ENCODE measurements at regions not wholly inside any gene's neighbourhood (a gene's known extent, or its start where the extent isn't known, plus 50 kb on each side); places are given as distances from the start of the nearest gene placed in this dataset.

DNA sequence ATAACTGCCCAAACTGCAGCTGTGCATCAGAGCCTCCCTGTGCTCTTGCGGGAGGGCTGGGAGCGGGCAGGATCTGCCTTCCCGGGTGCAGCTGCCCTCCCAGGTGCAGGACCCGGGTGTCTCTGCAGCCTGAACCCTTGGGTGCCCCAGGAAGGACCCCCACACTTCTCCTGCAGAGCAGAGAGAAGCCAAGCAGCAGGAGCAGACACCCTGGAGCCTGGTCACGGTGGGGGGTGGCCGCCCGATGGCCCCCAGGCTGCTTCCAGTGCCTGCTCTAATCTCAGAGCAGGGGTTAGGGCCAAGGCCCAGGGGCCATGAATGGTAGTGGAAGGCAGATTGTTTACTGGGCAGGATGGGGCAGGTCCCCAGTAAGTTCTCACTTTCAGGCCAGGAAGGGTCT lies 83.0 kb downstream of the RHOU start:
- no peaks in the 10 kb centered on the region for H3K27me3 ChIP-seq (ENCODE audit: insufficient read depth, low read depth, severe bottlenecking)

DNA sequence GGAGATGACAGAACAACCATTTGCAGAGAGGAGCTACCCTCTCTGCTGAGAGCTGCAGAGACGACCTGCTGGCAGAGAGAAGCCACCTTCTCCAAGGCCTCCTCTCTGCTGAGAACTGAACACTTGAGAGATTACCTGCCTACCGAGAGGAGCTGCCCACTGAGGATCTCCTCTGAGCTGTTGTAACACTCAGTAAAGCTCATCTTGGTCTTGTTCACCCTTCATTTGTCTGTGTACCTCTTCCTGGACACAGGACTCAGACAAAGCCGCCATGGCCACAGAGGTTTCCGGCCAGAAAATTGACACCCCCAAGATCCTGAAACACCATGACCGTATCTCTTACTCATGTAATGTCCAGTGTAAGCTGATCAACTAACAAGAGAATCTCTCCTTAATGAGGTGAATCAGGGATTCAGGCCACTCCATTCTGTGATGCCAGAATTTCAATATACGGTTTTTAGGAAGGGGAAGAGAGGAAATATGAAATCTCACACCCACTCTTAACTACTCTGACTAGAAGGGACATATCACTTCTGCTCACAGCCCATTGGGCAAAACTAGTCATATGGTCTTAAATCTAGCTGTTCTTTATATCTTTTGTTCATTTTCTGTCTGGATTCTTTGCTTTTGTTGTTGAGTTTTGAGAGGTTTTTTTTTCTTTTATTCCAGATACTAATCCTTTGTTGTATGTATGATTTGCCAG lies 83.8 kb downstream of the RHOU start:
- DNase-seq, result no peak
- no peak overlapping the region for H3K27ac ChIP-seq
- no peaks in the 10 kb centered on the region for H3K9me3 ChIP-seq (ENCODE audit: severe bottlenecking)
- H3K27me3 ChIP-seq (ENCODE audit: insufficient read depth, low read depth, severe bottlenecking), result no peaks in the 10 kb centered on the region
- no peak overlapping the region for H3K4me3 ChIP-seq (ENCODE audit: low read depth, low read length)
- TF ChIP-seq, protein P1, sequence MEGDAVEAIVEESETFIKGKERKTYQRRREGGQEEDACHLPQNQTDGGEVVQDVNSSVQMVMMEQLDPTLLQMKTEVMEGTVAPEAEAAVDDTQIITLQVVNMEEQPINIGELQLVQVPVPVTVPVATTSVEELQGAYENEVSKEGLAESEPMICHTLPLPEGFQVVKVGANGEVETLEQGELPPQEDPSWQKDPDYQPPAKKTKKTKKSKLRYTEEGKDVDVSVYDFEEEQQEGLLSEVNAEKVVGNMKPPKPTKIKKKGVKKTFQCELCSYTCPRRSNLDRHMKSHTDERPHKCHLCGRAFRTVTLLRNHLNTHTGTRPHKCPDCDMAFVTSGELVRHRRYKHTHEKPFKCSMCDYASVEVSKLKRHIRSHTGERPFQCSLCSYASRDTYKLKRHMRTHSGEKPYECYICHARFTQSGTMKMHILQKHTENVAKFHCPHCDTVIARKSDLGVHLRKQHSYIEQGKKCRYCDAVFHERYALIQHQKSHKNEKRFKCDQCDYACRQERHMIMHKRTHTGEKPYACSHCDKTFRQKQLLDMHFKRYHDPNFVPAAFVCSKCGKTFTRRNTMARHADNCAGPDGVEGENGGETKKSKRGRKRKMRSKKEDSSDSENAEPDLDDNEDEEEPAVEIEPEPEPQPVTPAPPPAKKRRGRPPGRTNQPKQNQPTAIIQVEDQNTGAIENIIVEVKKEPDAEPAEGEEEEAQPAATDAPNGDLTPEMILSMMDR (IDR thresholded peaks at IDR 0.05; ENCODE audit: low read depth, low read length), result no peak
- H3K36me3 ChIP-seq, result no peaks in the 10 kb centered on the region

More for the DNA sequence above, 83.0 kb downstream of the RHOU start:
- no peak overlapping the region for H3K4me3 ChIP-seq (ENCODE audit: low read depth, low read length)
- TF ChIP-seq, protein P1 (IDR thresholded peaks at IDR 0.05; ENCODE audit: low read depth, low read length), result no peak
- no peaks in the 10 kb centered on the region for H3K9me3 ChIP-seq (ENCODE audit: severe bottlenecking)
- H3K36me3 ChIP-seq, result no peaks in the 10 kb centered on the region
- no peak for DNase-seq
- no peak overlapping the region for H3K27ac ChIP-seq

DNA sequence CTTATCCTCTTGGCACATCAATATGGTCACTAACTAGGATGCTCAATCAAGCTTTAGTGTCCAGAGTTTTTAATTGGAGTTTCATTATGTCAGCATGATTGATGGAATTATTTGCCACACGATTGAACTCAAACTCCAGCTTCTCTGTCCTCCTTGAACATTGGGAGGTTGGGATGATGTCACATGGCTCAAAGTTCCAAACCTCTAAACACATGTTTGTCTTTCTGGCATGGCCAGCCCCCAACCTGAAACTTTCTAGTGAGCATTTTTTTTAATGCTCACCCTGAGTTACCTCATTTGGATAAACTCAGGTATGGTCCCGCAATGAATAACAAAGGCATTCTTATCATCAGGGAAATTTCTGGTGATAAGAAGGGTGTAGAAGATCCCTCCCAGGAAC lies 86.0 kb downstream of the RHOU start:
- TF ChIP-seq, protein P1 (IDR thresholded peaks at IDR 0.05; ENCODE audit: low read depth, low read length), result no peak
- Histone ChIP-seq H3K27ac (no peak overlapping the region), H3K9me3 (ENCODE audit: severe bottlenecking) (no peaks in the 10 kb centered on the region), H3K36me3 (no peaks in the 10 kb centered on the region), H3K27me3 (ENCODE audit: insufficient read depth, low read depth, severe bottlenecking) (no peaks in the 10 kb centered on the region), H3K4me3 (ENCODE audit: low read depth, low read length) (no peak overlapping the region)
- DNase-seq, result no peak

DNA sequence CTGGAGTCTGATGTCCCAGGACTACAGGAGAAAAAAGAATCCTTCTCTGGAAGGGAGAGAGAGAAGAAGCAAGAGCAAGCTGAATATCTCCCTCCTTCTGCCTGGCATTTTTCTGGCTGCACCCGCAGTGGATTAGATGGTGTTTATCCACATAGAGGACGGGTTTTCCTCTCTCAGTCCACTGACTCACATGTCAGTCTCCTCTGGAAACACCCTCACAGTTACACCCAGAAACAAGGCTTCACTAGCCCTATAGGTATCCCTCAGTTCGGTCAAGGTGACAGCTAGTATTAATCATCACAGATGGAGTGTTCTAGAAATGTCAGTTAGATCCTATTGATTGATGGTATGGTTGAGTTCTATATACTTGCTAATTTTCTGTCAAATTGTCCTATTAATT lies 87.9 kb downstream of the RHOU start:
- Histone ChIP-seq H3K4me3 (ENCODE audit: low read depth, low read length) (no peak overlapping the region), H3K36me3 (no peaks in the 10 kb centered on the region), H3K9me3 (ENCODE audit: severe bottlenecking) (no peaks in the 10 kb centered on the region), H3K27me3 (ENCODE audit: insufficient read depth, low read depth, severe bottlenecking) (no peaks in the 10 kb centered on the region), H3K27ac (no peak overlapping the region)
- TF ChIP-seq, protein P1 (IDR thresholded peaks at IDR 0.05; ENCODE audit: low read depth, low read length), result no peak
- no peak for DNase-seq

DNA sequence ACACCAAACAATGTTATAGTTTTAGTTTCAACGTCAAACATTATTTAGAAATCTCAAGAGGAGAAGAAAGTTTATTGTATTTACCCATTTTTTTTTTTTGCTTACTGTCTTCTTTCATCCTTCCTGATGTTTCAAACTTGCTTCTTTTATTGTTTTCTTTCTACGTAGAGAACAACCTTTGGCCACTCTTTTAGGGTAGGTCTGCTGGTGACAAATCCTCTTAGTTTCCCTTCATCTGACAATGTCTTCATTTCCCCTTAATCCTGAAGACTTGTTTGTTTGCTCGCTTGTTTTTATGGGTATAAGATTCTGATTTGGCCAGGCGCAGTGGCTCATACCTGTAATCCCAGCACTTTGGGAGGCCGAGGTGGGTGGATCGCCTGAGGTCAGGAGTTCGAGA lies 89.1 kb downstream of the RHOU start:
- H3K36me3 ChIP-seq, result no peaks in the 10 kb centered on the region

More for the DNA sequence above, 89.1 kb downstream of the RHOU start:
- no peak overlapping the region for H3K27ac ChIP-seq
- no peak for DNase-seq
- no peaks in the 10 kb centered on the region for H3K9me3 ChIP-seq (ENCODE audit: severe bottlenecking)
- H3K27me3 ChIP-seq (ENCODE audit: insufficient read depth, low read depth, severe bottlenecking), result no peaks in the 10 kb centered on the region
- H3K4me3 ChIP-seq (ENCODE audit: low read depth, low read length), result no peak overlapping the region
- TF ChIP-seq, protein P1 (IDR thresholded peaks at IDR 0.05; ENCODE audit: low read depth, low read length), result no peak
